Right hindlimb (tissue), 1 donor: ENCODE measurements at regions not wholly inside any gene's neighbourhood (a gene's known extent, or its start where the extent isn't known, plus 50 kb on each side); places are given as distances from the start of the nearest gene placed in this dataset.

Experiments
- DNase-seq: peaks from one replicate; pipeline ENCODE4 v3.0.0-alpha.2; 2018

GRCh38 chr3:110133971-110134370 lies 796.6 kb upstream of the DPPA4 start:
- DNase-seq: no peak

- no peak for DNase-seq
These were observed 801.7 kb upstream of the DPPA4 start for GRCh38 chr3:110139048-110139447.

GRCh38 chr3:110139821-110140220 lies 802.5 kb upstream of the DPPA4 start:
- no peak for DNase-seq

- no peak for DNase-seq
These were observed 812.4 kb upstream of the DPPA4 start for GRCh38 chr3:110149763-110150162.

- no peak for DNase-seq
These were observed 819.9 kb upstream of the DPPA4 start for GRCh38 chr3:110157221-110157620.

- DNase-seq: no peak
These were observed 827.5 kb upstream of the DPPA4 start for GRCh38 chr3:110164632-110165369.

- DNase-seq: no peak
These were observed 828.0 kb upstream of the DPPA4 start for GRCh38 chr3:110165370-110165743.

GRCh38 chr3:110165753-110166152 lies 828.4 kb upstream of the DPPA4 start:
- DNase-seq: no peak

- no peak for DNase-seq
These were observed 829.4 kb upstream of the DPPA4 start for GRCh38 chr3:110166791-110167190.

GRCh38 chr3:110174908-110175307 lies 837.6 kb upstream of the DPPA4 start:
- no peak for DNase-seq

- no peak for DNase-seq
These were observed 841.6 kb upstream of the DPPA4 start for GRCh38 chr3:110178965-110179364.

- peak; percentile 74 for DNase-seq
These were observed 843.4 kb upstream of the DPPA4 start for GRCh38 chr3:110180733-110181132.

- DNase-seq: no peak
These were observed 843.9 kb upstream of the DPPA4 start for GRCh38 chr3:110181226-110181625.

- no peak for DNase-seq
These were observed 847.2 kb upstream of the DPPA4 start for GRCh38 chr3:110184536-110184935.

- DNase-seq: no peak
These were observed 855.7 kb upstream of the DPPA4 start for GRCh38 chr3:110193074-110193473.

- no peak for DNase-seq
These were observed 861.6 kb upstream of the DPPA4 start for GRCh38 chr3:110198717-110199587.

GRCh38 chr3:110199588-110199943 lies 862.2 kb upstream of the DPPA4 start:
- DNase-seq: no peak

GRCh38 chr3:110210086-110210660 lies 861.4 kb upstream of the NECTIN3 start:
- no peak for DNase-seq

GRCh38 chr3:110226645-110227044 lies 845.0 kb upstream of the NECTIN3 start:
- no peak for DNase-seq

- DNase-seq: no peak
These were observed 843.6 kb upstream of the NECTIN3 start for GRCh38 chr3:110227991-110228390.

GRCh38 chr3:110234831-110235230 lies 836.8 kb upstream of the NECTIN3 start:
- no peak for DNase-seq

- DNase-seq: no peak
These were observed 834.5 kb upstream of the NECTIN3 start for GRCh38 chr3:110236976-110237610.

- DNase-seq: no peak
These were observed 828.5 kb upstream of the NECTIN3 start for GRCh38 chr3:110243081-110243480.
